Activated CD8-positive, alpha-beta T cell treated with anti-CD3 and anti-CD28 coated beads, Interleukin-2, amount 10 ng/mL, durations not matched to agents 7 days and 5 days (primary cell): ENCODE measurements at regions not wholly inside any gene's neighbourhood (a gene's known extent, or its start where the extent isn't known, plus 50 kb on each side); places are given as distances from the start of the nearest gene placed in this dataset.

Experiments used
- ATAC-seq: fragments of 150-1000 bp; cut with Tn5 transposase; one replicate; pipeline ENCODE4 v1.10.0; 2021; ENCODE audit warnings: moderate library complexity
- CTCF ChIA-PET: fragments of 350-600 bp; sonication (Branson Sonifier 250); formaldehyde crosslinking; loops from one replicate; lab custom pipeline; 2021; ENCODE audit warnings: antibody characterized with exemption; lab: Charles Lee
- POLR2A ChIA-PET: fragments of 350-600 bp; sonication (Branson Sonifier 250); formaldehyde crosslinking; loops from one replicate; lab custom pipeline; 2021; ENCODE audit warnings: antibody characterized with exemption; lab: Charles Lee
- DNase-seq: peaks from one replicate; pipeline ENCODE4 v3.0.0-alpha.2; 2020
- H3K27ac Mint-ChIP-seq: one replicate; pipeline ENCODE4 v1.8.0; 2021; ENCODE audit warnings: mild to moderate bottlenecking, mixed read lengths
- H3K27me3 Mint-ChIP-seq: one replicate; pipeline ENCODE4 v1.8.0; 2021; ENCODE audit warnings: low read depth, mixed read lengths
- H3K36me3 Mint-ChIP-seq: one replicate; pipeline ENCODE4 v1.8.0; 2021; ENCODE audit warnings: low read depth, mixed read lengths
- H3K4me1 Mint-ChIP-seq: one replicate; pipeline ENCODE4 v1.8.0; 2021; ENCODE audit warnings: low read depth, mixed read lengths
- H3K4me3 Mint-ChIP-seq: one replicate; pipeline ENCODE4 v1.8.0; 2021; ENCODE audit warnings: mild to moderate bottlenecking, mixed read lengths
- H3K9me3 Mint-ChIP-seq: one replicate; pipeline ENCODE4 v1.8.0; 2022; ENCODE audit warnings: mixed read lengths; ENCODE audit not compliant: insufficient read depth

- Mint-ChIP-seq H3K27me3 (no peaks in the 10 kb centered on the region), H3K9me3 (peaks cover 9% of the 10 kb centered on the region), H3K4me1 (no peaks in the 10 kb centered on the region), H3K36me3 (no peaks in the 10 kb centered on the region), H3K27ac (no peak overlapping the region), H3K4me3 (no peak overlapping the region)
- ChIA-PET CTCF (no interaction called here), POLR2A (no interaction called here)
- ATAC-seq: no peak
- no peak for DNase-seq
Observed at GRCh38 chr13:86986448-86986847, 684.7 kb upstream of the SLITRK5 start.

- ATAC-seq: no peak
- H3K36me3 Mint-ChIP-seq: no peaks in the 10 kb centered on the region
- H3K4me1 Mint-ChIP-seq: no peaks in the 10 kb centered on the region
- no peak overlapping the region for H3K27ac Mint-ChIP-seq
- H3K27me3 Mint-ChIP-seq: no peaks in the 10 kb centered on the region
- no peak overlapping the region for H3K4me3 Mint-ChIP-seq
- H3K9me3 Mint-ChIP-seq: peaks cover 9% of the 10 kb centered on the region
- DNase-seq: no peak
- ChIA-PET CTCF (no interaction called here), POLR2A (no interaction called here)
Observed at GRCh38 chr13:86992251-86992650, 678.9 kb upstream of the SLITRK5 start.

- CTCF ChIA-PET: no interaction called here
- Mint-ChIP-seq H3K4me1 (no peaks in the 10 kb centered on the region), H3K4me3 (no peak overlapping the region), H3K27me3 (no peaks in the 10 kb centered on the region), H3K27ac (no peak overlapping the region), H3K9me3 (no peaks in the 10 kb centered on the region), H3K36me3 (no peaks in the 10 kb centered on the region)
- ATAC-seq: no peak
- POLR2A ChIA-PET: no interaction called here
- DNase-seq: no peak
Observed at GRCh38 chr13:87003265-87003664, 667.9 kb upstream of the SLITRK5 start.

- ChIA-PET POLR2A (no interaction called here), CTCF (no interaction called here)
- H3K27me3 Mint-ChIP-seq: no peaks in the 10 kb centered on the region
- no peaks in the 10 kb centered on the region for H3K36me3 Mint-ChIP-seq
- peaks cover 13% of the 10 kb centered on the region for H3K9me3 Mint-ChIP-seq
- no peak overlapping the region for H3K27ac Mint-ChIP-seq
- H3K4me1 Mint-ChIP-seq: no peaks in the 10 kb centered on the region
- DNase-seq (no peak), ATAC-seq (no peak)
- H3K4me3 Mint-ChIP-seq: no peak overlapping the region
Observed at GRCh38 chr13:87005511-87005910, 665.7 kb upstream of the SLITRK5 start.

- Mint-ChIP-seq H3K27me3 (no peaks in the 10 kb centered on the region), H3K36me3 (no peaks in the 10 kb centered on the region), H3K4me3 (no peak overlapping the region), H3K9me3 (peaks cover 11% of the 10 kb centered on the region), H3K4me1 (no peaks in the 10 kb centered on the region), H3K27ac (no peak overlapping the region)
- ChIA-PET CTCF (no interaction called here), POLR2A (no interaction called here)
- ATAC-seq: no peak
- no peak for DNase-seq
Observed at GRCh38 chr13:87035526-87035925, 635.6 kb upstream of the SLITRK5 start.

GRCh38 chr13:87042946-87043345 lies 628.2 kb upstream of the SLITRK5 start:
- H3K4me1 Mint-ChIP-seq: no peaks in the 10 kb centered on the region
- no peak for DNase-seq
- H3K36me3 Mint-ChIP-seq: no peaks in the 10 kb centered on the region
- ChIA-PET POLR2A (no interaction called here), CTCF (no interaction called here)
- no peak for ATAC-seq
- H3K27me3 Mint-ChIP-seq: no peaks in the 10 kb centered on the region
- H3K27ac Mint-ChIP-seq: no peak overlapping the region
- peaks cover 16% of the 10 kb centered on the region for H3K9me3 Mint-ChIP-seq
- H3K4me3 Mint-ChIP-seq: no peak overlapping the region

- H3K9me3 Mint-ChIP-seq: no peaks in the 10 kb centered on the region
- no peaks in the 10 kb centered on the region for H3K27me3 Mint-ChIP-seq
- no peak overlapping the region for H3K27ac Mint-ChIP-seq
- H3K4me3 Mint-ChIP-seq: no peak overlapping the region
- ChIA-PET POLR2A (no interaction called here), CTCF (no interaction called here)
- no peaks in the 10 kb centered on the region for H3K36me3 Mint-ChIP-seq
- ATAC-seq (no peak), DNase-seq (no peak)
- no peaks in the 10 kb centered on the region for H3K4me1 Mint-ChIP-seq
Observed at GRCh38 chr13:87052731-87053130, 618.4 kb upstream of the SLITRK5 start.

- POLR2A ChIA-PET: no interaction called here
- no peak for DNase-seq
Observed at GRCh38 chr13:87057807-87058520, 613.2 kb upstream of the SLITRK5 start.

GRCh38 chr13:87058786-87059329 lies 612.3 kb upstream of the SLITRK5 start:
- Mint-ChIP-seq H3K27ac (no peak overlapping the region), H3K4me1 (no peaks in the 10 kb centered on the region), H3K36me3 (no peaks in the 10 kb centered on the region), H3K9me3 (no peaks in the 10 kb centered on the region), H3K4me3 (no peak overlapping the region), H3K27me3 (no peaks in the 10 kb centered on the region)
- POLR2A ChIA-PET: no interaction called here
- ATAC-seq: no peak
- DNase-seq: no peak
- CTCF ChIA-PET: no interaction called here

More at GRCh38 chr13:87057807-87058520, 613.2 kb upstream of the SLITRK5 start:
- Mint-ChIP-seq H3K4me3 (no peak overlapping the region), H3K9me3 (no peaks in the 10 kb centered on the region), H3K27me3 (no peaks in the 10 kb centered on the region), H3K4me1 (no peaks in the 10 kb centered on the region), H3K27ac (no peak overlapping the region), H3K36me3 (no peaks in the 10 kb centered on the region)
- no peak for ATAC-seq
- CTCF ChIA-PET: no interaction called here

GRCh38 chr13:87078947-87079795 lies 592.0 kb upstream of the SLITRK5 start:
- H3K36me3 Mint-ChIP-seq: no peaks in the 10 kb centered on the region
- ATAC-seq (no peak), DNase-seq (no peak)
- POLR2A ChIA-PET: no interaction called here
- CTCF ChIA-PET: no interaction called here
- no peaks in the 10 kb centered on the region for H3K27me3 Mint-ChIP-seq
- no peak overlapping the region for H3K27ac Mint-ChIP-seq
- no peaks in the 10 kb centered on the region for H3K9me3 Mint-ChIP-seq
- no peaks in the 10 kb centered on the region for H3K4me1 Mint-ChIP-seq
- H3K4me3 Mint-ChIP-seq: no peak overlapping the region

GRCh38 chr13:87080100-87080779 lies 590.9 kb upstream of the SLITRK5 start:
- Mint-ChIP-seq H3K36me3 (no peaks in the 10 kb centered on the region), H3K4me3 (no peak overlapping the region), H3K27me3 (no peaks in the 10 kb centered on the region), H3K4me1 (no peaks in the 10 kb centered on the region), H3K9me3 (no peaks in the 10 kb centered on the region), H3K27ac (no peak overlapping the region)
- no peak for DNase-seq
- ChIA-PET CTCF (no interaction called here), POLR2A (no interaction called here)
- no peak for ATAC-seq

GRCh38 chr13:87084192-87084591 lies 587.0 kb upstream of the SLITRK5 start:
- Mint-ChIP-seq H3K27me3 (no peaks in the 10 kb centered on the region), H3K4me3 (no peak overlapping the region), H3K9me3 (no peaks in the 10 kb centered on the region), H3K36me3 (no peaks in the 10 kb centered on the region), H3K4me1 (no peaks in the 10 kb centered on the region), H3K27ac (no peak overlapping the region)
- POLR2A ChIA-PET: no interaction called here
- CTCF ChIA-PET: no interaction called here
- ATAC-seq (no peak), DNase-seq (no peak)
